EH (cell line): ENCODE measurements at regions not wholly inside any gene's neighbourhood (a gene's known extent, or its start where the extent isn't known, plus 50 kb on each side); places are given as distances from the start of the nearest gene placed in this dataset.
"Not testable (repeated sequence)": the region's sequence is repeated elsewhere in the genome, so short reads cannot be mapped to it uniquely, and the experiment has no call there.

Source experiments
- DNase-seq: peaks from one replicate; pipeline ENCODE4 v3.0.0-alpha.2; 2015; ENCODE audit warnings: low read depth

DNA sequence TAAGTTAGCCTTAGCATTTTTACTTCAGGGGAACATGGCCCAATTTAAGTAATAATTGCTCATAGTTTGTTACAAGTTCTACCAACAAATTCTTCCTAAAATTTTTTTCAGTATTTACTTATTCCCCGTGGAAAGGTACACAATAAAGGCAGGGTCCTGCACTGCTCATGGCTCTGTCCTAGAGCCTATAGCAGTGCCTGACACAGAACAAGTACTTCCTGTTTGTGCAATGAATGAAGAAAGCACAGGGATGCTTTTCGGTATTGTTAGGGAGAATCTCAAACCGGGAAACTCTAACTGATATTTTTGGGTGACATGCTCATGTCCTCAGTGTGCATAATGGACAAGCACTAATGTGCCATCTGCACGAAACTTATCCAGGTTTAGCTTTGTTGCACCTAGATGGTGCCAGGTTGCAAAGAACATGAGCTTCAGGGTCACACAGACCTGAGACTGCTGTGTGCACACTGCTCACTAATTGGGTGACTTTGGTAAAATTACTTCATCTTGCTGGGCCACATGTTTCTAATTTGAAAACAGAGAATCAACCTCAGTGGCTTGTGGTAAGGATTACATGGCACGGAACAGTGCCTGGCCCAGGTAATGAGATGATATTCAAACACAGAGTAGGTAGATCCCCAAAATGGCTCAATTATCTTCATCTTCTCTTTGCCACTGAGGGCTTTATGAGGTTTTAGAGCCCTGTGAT lies 175.8 kb upstream of the NPY2R start:
- no peak for DNase-seq

DNA sequence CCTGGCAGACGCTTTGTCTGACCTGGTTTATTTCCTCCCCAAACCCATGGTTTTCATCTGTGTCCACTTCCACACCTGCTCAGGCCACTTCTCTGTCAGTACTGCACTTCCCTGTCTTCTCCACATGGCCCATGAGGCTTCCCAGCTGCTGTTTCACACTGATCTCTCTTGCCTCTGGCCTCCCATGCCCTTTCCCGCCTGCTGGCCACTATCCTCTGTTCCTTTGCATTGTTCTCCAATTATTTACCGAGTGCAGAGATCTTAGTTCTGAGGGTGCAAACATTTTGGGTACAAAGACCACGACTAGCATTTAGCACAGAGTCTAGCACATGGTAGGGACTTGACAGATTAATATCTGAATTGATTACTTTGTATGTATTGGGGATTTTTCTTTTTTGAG lies 174.8 kb upstream of the NPY2R start:
- no peak for DNase-seq

DNA sequence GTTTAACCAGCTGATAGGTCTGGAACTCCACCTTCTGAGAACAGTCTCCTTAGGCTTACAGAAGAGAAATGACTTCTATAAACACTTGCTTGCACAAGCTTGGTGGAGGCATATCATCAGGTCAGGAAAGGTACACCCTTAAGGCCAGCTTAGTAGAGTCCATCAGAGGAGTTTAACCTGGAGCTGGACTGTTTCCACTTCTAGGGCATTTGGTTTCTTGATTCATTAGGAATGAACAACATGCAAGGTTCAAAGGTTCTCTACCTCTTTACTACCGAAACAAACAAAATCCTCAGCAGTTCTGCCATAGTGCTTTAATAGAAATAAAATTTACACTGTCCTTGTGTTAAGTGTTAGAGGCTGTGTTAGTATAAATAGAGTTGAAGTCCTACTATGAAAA lies 171.4 kb upstream of the NPY2R start:
- no peak for DNase-seq

DNA sequence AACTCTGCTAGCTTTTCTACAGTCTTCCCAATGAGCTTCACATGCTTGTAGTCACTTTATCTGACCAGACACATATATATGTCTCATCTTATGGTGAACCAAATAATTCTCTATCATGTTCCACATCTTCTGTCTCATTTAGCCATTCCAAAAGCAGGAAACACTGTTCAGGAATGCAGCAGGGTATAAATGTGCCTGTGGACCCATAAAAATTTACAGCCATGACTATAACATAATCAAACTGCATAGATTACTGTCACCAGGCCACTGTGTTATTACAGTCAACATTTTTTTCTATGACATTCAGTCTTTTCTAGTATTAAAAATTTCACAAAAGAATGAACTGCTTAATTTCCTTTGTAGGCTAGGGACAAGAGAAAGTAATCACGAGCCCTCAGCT lies 170.0 kb upstream of the NPY2R start:
- DNase-seq: no peak

DNA sequence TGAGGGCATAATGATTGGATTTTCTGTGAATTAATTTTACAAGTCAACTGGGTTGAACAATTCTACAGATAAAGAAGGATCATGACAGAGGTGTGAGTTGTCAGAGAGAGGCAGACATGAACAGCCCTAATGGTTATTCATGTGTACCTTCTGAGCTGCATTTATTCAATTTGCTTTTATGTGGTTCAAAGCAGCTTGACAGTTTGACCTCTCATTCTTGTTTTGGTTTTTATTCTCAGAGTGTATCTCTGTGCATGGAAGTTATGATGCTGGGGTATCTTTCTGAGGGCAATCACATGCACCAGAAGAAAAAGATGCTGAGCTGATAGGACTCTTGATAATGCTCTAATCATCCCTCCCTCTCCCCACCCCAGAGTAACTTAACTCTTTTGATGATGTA lies 169.3 kb upstream of the NPY2R start:
- no peak for DNase-seq

DNA sequence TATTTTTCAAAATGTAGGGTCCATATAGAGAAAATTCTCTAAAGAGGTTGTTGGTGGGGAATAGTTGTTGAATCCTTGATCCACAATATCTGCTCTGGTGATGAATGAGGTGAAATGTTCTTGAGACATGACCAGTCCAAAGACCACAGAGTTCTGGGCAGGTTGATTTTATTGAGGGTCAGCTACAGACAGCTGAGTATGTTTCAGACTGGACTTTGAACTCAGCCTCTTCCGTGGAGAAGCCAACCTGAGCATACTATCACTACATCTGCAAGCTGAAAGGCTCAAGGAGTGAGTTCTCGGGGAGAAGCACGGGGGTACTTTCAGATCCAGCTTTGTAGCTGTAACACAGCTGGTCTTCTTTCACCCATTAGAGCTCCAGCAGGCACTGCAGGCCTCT lies 168.4 kb upstream of the NPY2R start:
- no peak for DNase-seq

DNA sequence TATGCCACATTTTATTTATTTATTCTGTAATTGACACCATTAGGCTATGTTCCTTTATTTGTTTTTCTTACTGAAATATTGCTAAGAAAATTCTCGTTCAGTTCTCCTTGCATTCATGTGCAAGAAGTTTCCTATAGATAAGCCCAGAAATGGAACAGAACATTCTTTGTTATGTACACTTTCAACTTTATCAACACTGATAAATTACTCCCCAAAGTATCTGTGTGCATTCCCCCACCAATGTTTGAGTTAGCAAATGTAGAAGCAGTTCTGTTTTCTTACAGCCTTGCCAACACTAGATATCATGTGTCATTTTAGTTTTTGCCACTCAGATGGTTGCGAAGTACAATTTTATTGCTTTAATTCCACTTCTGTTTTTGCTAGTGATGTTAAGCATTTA lies 166.4 kb upstream of the NPY2R start:
- DNase-seq: no peak

DNA sequence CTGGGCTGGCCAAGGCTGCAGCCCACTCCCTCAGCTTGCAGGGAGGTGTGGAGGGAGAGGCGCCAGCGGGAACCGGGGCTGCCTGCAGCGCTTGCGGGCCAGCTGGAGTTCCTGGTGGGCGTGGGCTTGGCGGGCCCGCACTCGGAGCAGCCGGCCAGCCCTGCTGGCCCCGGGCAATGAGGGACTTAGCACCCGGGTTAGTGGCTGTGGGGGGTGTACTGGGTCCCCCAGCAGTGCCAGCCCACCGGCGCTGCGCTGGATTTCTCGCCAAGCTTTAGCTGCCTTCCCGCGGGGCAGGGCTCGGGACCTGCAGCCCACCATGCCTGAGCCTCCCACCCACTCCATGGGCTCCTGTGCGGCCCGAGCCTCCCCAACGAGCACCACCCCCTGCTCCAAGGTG lies 164.2 kb upstream of the NPY2R start:
- DNase-seq: not testable (repeated sequence)

DNA sequence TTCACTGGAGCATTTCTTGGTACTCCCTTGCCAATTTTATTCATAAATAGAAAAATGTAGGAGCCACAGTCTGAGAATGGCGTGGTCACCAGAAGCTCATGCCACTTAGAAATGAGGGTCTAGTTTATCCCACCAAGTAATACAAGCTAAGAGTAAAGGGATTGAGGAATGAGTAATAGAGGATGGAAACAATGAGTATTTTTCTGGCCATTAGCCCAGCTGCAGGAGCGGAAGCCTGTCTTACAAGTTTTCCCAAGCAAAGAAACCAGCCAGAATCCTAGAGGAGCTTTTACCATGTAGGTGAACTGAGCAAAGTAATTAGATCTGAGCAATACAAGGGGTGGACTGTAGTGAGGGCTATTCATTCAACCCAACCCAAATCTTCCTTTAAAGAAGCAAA lies 160.7 kb upstream of the NPY2R start:
- DNase-seq: peak; percentile 0

DNA sequence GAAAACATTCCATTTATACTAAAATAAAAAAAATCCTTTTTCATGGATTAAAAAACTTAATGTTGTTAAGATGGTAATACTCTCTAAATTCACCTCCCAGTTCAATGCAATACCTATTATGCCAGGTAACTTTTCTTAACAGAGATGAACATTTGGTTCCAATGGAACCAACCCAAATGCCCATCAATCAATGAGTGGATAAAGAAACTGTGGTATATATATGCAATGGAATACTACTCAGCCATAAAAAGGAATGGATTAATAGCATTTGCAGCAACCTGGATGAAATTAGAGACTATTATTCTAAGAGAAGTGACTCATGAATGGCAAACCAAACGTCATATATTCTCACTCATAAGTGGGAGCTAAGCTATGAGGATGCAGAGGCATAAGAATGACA lies 154.4 kb upstream of the NPY2R start:
- not testable (repeated sequence) for DNase-seq

DNA sequence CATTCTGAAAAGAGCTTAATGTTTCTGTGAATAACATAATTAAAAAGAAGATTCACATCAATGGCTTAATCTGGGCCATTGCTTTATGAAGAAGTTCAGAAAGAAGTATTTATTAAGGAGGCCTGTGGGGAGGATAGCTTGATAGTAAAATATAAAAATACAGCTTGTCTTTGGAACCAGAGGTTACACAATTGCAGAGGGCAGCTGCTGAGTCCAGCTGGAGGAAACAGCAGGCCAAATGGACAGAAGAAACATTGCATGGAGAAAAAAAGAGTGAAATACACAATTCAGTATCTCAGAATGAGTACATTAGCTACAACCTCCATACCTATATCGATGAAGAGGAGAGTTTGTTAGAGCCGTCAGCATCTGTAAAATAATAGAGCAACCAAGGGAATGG lies 148.0 kb upstream of the NPY2R start:
- DNase-seq: no peak

DNA sequence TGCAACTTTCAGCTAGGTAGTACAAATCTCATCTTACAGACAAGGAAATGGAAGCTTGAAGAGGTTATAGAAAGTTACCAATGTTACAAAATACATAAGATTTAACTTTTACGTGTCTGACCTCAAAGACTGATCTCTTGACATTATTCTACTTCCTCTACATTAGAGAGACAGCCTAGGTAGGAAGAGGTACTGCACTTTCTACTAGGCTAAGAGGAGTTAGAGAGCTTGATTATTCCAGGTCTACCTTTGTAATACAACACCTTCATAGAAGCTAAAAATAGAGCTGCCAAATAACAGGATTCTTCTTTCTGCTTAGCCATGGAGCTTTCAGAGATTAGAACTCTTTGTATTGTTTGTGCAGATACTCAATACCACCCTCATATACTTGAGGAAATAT lies 147.6 kb upstream of the NPY2R start:
- no peak for DNase-seq

DNA sequence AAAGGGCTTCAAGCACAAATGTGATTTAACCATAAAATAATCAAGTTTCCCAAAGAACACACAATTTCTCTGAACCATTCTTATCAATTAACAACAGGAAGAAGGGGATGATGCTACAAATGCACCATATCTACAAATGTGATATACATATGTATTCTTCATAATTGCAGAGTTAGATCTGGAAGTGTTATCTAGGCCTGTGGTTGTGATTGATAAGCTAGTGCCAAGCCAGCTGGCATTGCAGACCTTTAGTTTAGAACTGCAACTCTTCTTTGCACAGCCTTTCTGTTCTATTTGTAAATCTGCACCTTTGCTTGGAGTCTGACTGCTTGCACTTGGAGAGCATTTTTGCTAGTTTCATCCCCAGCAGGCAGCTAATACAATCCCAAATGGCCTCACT lies 145.5 kb upstream of the NPY2R start:
- no peak for DNase-seq

DNA sequence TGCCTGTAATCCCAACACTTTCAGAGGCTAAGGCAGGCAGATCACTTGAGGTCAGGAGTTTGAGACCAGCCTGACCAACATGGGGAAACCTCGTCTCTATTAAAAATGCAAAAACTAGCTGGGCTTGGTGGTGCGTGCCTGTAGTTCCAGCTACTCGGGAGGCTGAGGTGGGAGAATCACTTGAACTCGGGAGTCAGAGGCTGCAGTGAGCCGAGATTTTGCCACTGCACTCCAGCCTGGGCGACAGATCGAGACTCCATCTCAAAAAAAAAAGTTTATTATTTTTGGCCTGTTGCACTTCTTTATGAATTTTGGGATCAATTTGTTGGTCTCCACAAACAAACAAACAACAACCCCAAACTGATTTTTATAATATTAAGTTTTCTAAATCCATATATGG lies 143.5 kb upstream of the NPY2R start:
- DNase-seq: not testable (repeated sequence)

DNA sequence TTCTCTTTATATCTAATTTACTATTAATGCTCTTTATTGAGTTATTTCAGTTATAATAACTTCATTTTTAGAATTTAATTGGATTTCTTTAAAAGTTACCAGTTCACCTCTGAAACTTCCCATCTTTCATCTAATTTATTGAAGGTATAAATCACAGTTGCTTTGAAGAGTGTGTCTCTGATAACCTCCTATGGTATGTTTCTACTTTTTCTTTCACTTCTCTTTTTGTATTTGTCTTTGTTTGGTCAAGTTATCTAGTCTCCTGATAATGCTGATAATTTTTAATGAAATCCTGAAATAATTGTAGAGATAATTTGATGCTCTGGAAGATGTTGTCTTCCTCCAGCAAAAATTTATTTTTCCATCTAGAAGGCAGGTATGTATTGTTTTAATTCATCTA lies 141.6 kb upstream of the NPY2R start:
- DNase-seq: no peak

DNA sequence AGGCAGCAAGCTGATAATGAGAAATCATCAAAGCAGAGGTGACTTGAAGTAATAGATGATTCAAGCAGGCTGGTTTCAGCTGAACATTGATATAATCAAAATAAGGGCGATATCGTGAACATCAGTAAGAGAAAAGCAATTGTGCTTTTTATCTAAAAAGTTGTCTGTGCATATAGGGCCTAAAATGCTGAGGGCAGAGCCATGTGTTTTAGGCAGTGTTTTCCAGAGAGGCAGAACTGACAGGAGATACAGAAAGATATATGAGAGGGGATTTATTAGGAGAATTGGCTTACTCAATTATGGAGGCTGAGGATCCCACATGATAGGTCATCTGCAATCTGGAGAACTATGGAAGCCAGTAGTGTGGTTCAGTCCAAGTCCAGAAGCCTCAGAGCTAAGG lies 136.5 kb upstream of the NPY2R start:
- DNase-seq: no peak

DNA sequence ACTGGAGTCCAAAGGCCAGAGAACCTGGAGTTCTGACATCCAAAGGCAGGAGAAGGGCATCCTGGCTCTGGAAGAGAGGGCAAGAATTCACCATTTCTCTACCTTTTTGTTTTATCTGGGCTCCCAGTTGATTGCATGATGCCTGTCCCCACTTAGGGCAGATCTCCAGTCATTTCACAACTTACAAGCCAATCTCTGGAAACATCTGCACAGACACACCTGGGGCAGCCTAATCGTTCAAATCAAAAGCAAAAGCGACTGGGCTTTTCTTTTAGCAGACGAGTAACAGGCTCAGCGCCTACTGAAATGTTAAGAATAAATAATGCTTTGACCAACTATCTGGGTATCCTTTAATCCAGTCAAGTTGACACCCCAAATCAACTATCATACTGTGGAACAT lies 136.0 kb upstream of the NPY2R start:
- no peak for DNase-seq

DNA sequence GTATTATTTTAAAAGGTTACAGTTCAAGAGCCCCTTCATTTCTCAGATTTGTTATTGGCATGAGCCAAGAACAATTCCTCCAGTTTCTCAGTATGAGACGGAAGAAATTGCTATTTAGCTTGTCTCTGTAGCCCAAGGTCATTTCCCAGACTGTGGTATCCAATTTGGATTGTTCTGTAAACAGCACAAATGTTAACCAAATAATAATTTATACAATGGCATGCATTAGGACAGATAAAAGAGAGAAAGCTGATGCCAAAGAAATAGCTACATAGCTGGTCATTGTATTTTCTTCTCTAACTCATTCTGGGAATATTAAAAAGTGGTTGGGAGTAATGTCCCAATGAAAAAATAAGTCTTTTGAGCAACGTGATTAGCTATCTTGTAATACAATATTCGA lies 134.6 kb upstream of the NPY2R start:
- no peak for DNase-seq

DNA sequence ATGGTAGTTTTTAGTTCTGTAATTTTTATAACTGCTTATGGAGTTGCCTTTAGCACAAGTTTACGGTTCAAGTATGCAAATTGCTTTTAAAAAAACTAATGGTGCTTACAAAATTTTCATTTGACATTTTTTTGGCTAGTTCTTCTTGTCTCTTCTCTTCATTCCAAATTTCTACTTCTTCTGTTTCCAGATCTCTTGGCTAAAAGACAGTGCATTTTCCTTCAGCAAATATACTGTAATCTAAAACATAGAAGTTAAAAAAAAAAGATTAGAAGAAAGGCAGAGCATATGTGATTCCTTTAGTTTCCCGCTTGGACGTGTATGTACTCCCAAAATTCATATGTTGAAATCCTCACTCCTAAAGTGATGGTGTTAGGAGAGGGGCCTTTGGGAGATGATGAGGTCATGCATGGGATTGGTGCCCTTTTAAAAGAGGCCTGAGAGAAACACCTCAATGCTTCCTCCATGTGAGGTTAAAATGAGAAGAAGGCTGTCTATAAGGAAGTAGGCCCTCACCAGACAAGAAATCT lies 132.1 kb upstream of the NPY2R start:
- DNase-seq: no peak

DNA sequence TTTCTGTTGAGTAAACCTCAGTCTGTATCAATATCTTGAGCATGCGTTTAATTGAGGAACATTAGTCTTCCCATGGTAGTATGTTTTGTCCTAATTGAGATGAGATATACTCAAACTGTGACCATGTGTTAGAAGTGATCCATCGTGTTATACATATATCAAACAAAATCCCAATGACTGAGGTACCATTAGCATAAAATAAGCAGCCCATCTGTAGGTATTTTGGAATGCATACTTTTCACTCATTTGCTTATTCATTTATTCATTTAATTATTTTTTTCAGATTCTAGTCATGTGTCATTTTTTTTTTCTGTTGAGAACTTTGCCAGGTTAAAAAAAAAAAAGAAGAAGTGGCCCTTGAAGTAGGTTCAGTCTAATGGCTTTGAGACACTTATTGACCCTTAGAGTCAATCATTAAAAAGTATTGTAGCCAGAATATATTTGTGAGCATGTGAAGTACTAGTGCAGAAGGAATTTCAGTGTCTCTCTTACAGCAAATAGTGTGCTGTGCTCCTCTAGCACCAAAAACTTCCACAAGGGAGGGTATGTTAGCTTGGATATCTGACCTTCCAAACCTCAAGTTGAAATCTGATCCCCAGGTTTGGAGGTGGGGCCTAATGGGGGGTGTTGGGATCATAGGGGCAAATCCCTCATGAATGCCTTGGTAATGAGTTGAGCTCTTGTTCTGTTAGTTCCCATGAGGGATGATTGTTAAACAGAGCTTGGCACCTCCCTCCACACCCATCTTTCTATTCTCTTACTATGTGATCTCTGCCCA lies 130.8 kb upstream of the NPY2R start:
- no peak for DNase-seq

DNA sequence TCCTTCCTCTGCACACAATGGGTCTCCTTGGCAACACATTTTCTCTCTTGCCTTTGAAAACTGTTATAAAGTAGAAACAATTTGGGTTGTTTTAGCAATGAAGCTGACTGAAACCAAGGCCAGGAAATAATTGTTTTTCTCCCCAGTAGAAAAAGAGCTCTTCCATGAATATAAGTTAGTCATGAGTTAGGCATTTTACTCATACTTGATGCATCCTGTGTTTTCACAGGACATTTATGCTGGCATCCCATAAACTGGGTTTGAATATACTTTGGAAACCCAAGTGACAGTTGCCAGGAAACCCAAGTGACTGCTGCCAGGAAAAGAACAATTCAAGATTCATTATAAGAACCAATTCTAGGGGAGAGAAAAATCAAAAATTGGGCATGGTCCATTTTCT lies 128.6 kb upstream of the NPY2R start:
- peak; percentile 0 for DNase-seq

DNA sequence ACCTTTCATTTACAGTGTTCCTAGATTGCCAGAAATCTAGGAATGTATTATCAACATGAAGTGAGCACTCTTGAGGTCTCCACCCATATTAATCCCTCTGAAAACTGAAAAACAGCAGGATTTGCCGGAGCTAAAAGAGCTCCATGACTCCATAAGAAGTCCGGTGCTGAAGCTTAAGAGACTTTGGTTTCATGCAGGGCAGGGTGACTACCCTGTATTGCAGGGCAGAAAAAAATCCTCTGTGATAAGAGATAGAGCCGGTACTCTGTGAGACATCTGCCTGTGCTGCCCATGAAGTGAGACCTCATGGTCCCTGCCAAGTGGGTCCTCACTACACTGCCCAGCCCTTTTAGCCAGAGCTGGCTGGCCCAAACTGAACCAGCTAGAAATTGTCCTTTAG lies 127.2 kb upstream of the NPY2R start:
- no peak for DNase-seq

DNA sequence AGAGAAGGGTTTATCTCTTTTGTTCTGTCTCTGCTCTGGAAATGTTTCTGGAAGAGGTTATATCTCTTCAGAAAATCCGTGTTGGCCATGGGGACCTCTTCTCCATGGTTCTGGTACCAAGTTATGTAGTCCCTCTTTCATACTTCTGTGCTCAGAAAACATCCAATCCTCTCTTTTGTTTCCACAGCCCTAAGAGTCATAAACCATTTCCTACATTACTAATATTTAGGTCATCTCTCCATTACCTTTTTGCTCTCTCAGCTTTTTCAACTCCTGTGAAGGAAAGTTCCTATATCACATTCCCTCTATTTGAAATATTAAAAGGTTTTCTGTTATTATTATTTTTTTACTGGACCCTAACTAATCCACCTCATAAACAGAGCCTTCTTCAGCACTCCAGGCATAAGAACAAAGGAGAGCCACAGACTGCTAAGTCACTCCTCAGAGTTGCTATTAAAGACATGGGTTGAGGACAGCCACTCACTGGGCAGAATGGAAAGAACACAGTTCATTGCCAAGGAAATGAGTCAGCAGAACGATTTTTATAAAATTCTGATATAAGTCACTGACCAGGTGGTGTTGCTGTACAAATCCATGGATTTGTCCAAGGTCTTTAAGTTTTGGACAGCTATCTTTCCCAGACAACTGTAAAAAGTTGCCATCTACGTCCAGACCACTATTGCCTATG lies 122.4 kb upstream of the NPY2R start:
- DNase-seq: no peak
